ENCODE measurements at regions not wholly inside any gene's neighbourhood (a gene's known extent, or its start where the extent isn't known, plus 50 kb on each side); places are given as distances from the start of the nearest gene placed in this dataset.

- H2BK5ac ChIP-seq (ENCODE audit: low read depth, low read length, poor library complexity) = no peak overlapping the region
Measured at GRCh38 chr9:3161912-3162311, 318.0 kb upstream of the PUM3 start.

DNA sequence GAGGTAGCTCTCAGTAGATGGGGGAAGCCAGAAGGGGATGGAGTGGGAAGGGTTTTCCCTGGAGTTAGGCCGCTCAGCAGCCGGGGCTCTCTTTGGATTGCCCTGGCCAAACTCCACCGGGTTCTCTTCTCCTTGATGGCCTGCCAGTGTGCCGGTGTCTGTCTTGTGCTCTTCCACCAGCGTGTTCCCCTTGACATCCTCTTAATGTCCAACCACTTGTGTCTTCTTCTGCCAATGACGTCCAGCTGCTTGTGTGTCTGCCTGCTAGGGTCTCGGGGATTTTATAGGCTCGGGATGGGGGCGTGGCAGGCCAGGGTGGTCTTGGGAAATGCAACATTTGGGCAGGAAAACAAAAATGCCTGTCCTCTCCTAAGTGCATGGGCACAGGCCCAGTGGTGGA lies 313.1 kb upstream of the PUM3 start:
- H2BK120ac ChIP-seq (ENCODE audit: insufficient read depth, low read length, poor library complexity) = no peak overlapping the region
- H3K23ac ChIP-seq (ENCODE audit: low read length) = no peak overlapping the region
- no peak overlapping the region for H2AFZ ChIP-seq (ENCODE audit: insufficient read depth, low read length, poor library complexity)
- no peak overlapping the region for H2AK5ac ChIP-seq (ENCODE audit: low read length)
- no peak overlapping the region for H4K8ac ChIP-seq (ENCODE audit: low read depth, low read length)
- no CpG with 5 or more reads among the region's 9 CpGs for WGBS (ENCODE audit: extremely low coverage, insufficient coverage, insufficient read length)
- H3K79me2 ChIP-seq (ENCODE audit: control insufficient read depth, insufficient read depth, low read length, poor library complexity) = no peaks in the 10 kb centered on the region
- no peaks in the 10 kb centered on the region for H3K4me1 ChIP-seq (ENCODE audit: control insufficient read depth in 1 of 2, insufficient read depth in 2 of 2, low read length in 2 of 2)
- H3K27me3 ChIP-seq (ENCODE audit: insufficient read depth, low read length) = no peaks in the 10 kb centered on the region
- H3K27ac ChIP-seq (ENCODE audit: low read depth, low read length) = no peak overlapping the region
- H4K91ac ChIP-seq (ENCODE audit: low read depth, low read length) = no peak overlapping the region
- H3K79me1 ChIP-seq (ENCODE audit: low read length) = no peaks in the 10 kb centered on the region
- no peak overlapping the region for H2BK5ac ChIP-seq (ENCODE audit: low read depth, low read length, poor library complexity)
- no peaks in the 10 kb centered on the region for H3K36me3 ChIP-seq (ENCODE audit: control insufficient read depth in 1 of 2, insufficient read depth in 2 of 2, low read length in 2 of 2)
- H3K4ac ChIP-seq (ENCODE audit: low read depth, low read length) = no peak overlapping the region
- H3K4me3 ChIP-seq (ENCODE audit: low read depth, low read length) = no peak overlapping the region
- H3K4me2 ChIP-seq (ENCODE audit: low read length) = no peak overlapping the region
- H3K9ac ChIP-seq (ENCODE audit: low read length) = no peak overlapping the region
- H4K12ac ChIP-seq (ENCODE audit: low read depth, low read length) = no peak overlapping the region
- no peak overlapping the region for H3K18ac ChIP-seq (ENCODE audit: low read length)
- no peak for DNase-seq
- H3K14ac ChIP-seq (ENCODE audit: low read length) = no peak overlapping the region
- no peak overlapping the region for H2BK12ac ChIP-seq (ENCODE audit: low read length)
- H3K9me3 ChIP-seq (ENCODE audit: insufficient read depth, low read depth, low read length) = no peaks in the 10 kb centered on the region

More at GRCh38 chr9:3161912-3162311, 318.0 kb upstream of the PUM3 start:
- no peak overlapping the region for H3K23ac ChIP-seq (ENCODE audit: low read length)
- H2AK5ac ChIP-seq (ENCODE audit: low read length) = no peak overlapping the region
- H3K9me3 ChIP-seq (ENCODE audit: insufficient read depth, low read depth, low read length) = no peaks in the 10 kb centered on the region
- H4K8ac ChIP-seq (ENCODE audit: low read depth, low read length) = no peak overlapping the region
- H3K4me2 ChIP-seq (ENCODE audit: low read length) = no peak overlapping the region
- H3K9ac ChIP-seq (ENCODE audit: low read length) = no peak overlapping the region
- no peaks in the 10 kb centered on the region for H3K36me3 ChIP-seq (ENCODE audit: control insufficient read depth in 1 of 2, insufficient read depth in 2 of 2, low read length in 2 of 2)
- H3K14ac ChIP-seq (ENCODE audit: low read length) = no peak overlapping the region
- no peak for DNase-seq
- no peaks in the 10 kb centered on the region for H3K4me1 ChIP-seq (ENCODE audit: control insufficient read depth in 1 of 2, insufficient read depth in 2 of 2, low read length in 2 of 2)
- H3K4me3 ChIP-seq (ENCODE audit: low read depth, low read length) = no peak overlapping the region
- H3K4ac ChIP-seq (ENCODE audit: low read depth, low read length) = no peak overlapping the region
- no peak overlapping the region for H2BK120ac ChIP-seq (ENCODE audit: insufficient read depth, low read length, poor library complexity)
- no peaks in the 10 kb centered on the region for H3K27me3 ChIP-seq (ENCODE audit: insufficient read depth, low read length)
- WGBS (ENCODE audit: extremely low coverage, insufficient coverage, insufficient read length) = no CpG with 5 or more reads among the region's 1 CpG
- H3K79me1 ChIP-seq (ENCODE audit: low read length) = no peaks in the 10 kb centered on the region
- no peaks in the 10 kb centered on the region for H3K79me2 ChIP-seq (ENCODE audit: control insufficient read depth, insufficient read depth, low read length, poor library complexity)
- no peak overlapping the region for H3K27ac ChIP-seq (ENCODE audit: low read depth, low read length)
- no peak overlapping the region for H2BK12ac ChIP-seq (ENCODE audit: low read length)
- H3K18ac ChIP-seq (ENCODE audit: low read length) = no peak overlapping the region
- H4K12ac ChIP-seq (ENCODE audit: low read depth, low read length) = no peak overlapping the region
- no peak overlapping the region for H4K91ac ChIP-seq (ENCODE audit: low read depth, low read length)
- H2AFZ ChIP-seq (ENCODE audit: insufficient read depth, low read length, poor library complexity) = no peak overlapping the region

DNA sequence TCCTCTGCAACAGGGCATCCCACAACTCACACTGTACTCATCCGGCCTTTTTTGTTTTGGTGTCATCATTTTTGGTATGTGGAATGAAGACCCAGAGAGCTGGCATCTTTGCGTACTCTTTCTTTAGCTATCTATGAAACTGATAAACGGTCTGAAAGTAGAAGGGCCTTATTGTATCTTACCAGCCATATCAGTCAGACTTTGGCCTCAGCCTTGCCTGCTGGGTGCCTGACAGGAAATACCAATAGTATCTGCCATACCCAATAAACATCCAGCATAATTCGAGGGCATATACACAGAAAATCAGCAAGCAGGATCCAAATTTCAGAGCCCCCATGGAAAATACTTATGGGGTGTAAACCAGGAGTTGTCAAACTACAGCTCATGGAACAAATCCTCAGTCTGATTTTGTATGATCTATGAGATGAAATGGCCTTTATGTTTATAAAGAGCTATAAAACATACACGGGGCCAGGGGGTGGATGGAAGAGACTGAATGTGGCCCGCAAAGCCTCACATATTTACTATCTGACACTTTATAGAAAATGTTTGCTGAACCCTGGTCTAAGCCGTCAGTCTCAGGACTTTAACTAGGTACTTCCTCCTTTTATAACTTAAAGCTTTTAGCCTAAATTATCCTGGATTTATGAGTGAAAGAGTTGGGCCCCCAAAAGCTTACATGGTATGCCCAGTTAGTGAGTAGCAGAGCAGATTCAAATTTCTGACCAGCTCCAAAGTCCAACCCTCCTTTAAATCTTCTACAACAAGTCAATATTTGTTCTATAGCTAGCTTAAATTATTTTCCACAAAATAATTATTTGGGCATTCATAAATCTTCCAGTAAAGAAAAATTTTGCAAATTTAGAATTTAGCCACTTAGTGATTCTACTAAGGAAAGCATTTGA lies 308.0 kb upstream of the PUM3 start:
- Histone ChIP-seq H3K79me2 (ENCODE audit: control insufficient read depth, insufficient read depth, low read length, poor library complexity) (no peaks in the 10 kb centered on the region), H3K4me1 (ENCODE audit: control insufficient read depth in 1 of 2, insufficient read depth in 2 of 2, low read length in 2 of 2) (no peaks in the 10 kb centered on the region), H2BK12ac (ENCODE audit: low read length) (no peak overlapping the region), H3K4me2 (ENCODE audit: low read length) (no peak overlapping the region), H4K12ac (ENCODE audit: low read depth, low read length) (no peak overlapping the region), H3K27me3 (ENCODE audit: insufficient read depth, low read length) (no peaks in the 10 kb centered on the region), H3K27ac (ENCODE audit: low read depth, low read length) (no peak overlapping the region), H3K23ac (ENCODE audit: low read length) (no peak overlapping the region), H2AK5ac (ENCODE audit: low read length) (no peak overlapping the region), H3K9ac (ENCODE audit: low read length) (no peak overlapping the region), H3K18ac (ENCODE audit: low read length) (no peak overlapping the region), H4K91ac (ENCODE audit: low read depth, low read length) (no peak overlapping the region), H3K4ac (ENCODE audit: low read depth, low read length) (no peak overlapping the region), H3K36me3 (ENCODE audit: control insufficient read depth in 1 of 2, insufficient read depth in 2 of 2, low read length in 2 of 2) (no peaks in the 10 kb centered on the region), H3K4me3 (ENCODE audit: low read depth, low read length) (no peak overlapping the region), H2AFZ (ENCODE audit: insufficient read depth, low read length, poor library complexity) (no peak overlapping the region), H2BK5ac (ENCODE audit: low read depth, low read length, poor library complexity) (no peak overlapping the region), H3K9me3 (ENCODE audit: insufficient read depth, low read depth, low read length) (no peaks in the 10 kb centered on the region), H4K8ac (ENCODE audit: low read depth, low read length) (no peak overlapping the region), H3K79me1 (ENCODE audit: low read length) (no peaks in the 10 kb centered on the region), H2BK120ac (ENCODE audit: insufficient read depth, low read length, poor library complexity) (no peak overlapping the region), H3K14ac (ENCODE audit: low read length) (no peak overlapping the region)
- no peak for DNase-seq
- WGBS (ENCODE audit: extremely low coverage, insufficient coverage, insufficient read length) = no CpG with 5 or more reads among the region's 7 CpGs

- DNase-seq = no peak
- Histone ChIP-seq H3K27me3 (ENCODE audit: insufficient read depth, low read length) (no peaks in the 10 kb centered on the region), H3K79me2 (ENCODE audit: control insufficient read depth, insufficient read depth, low read length, poor library complexity) (no peaks in the 10 kb centered on the region), H3K23ac (ENCODE audit: low read length) (no peak overlapping the region), H2BK5ac (ENCODE audit: low read depth, low read length, poor library complexity) (no peak overlapping the region), H3K4me1 (ENCODE audit: control insufficient read depth in 1 of 2, insufficient read depth in 2 of 2, low read length in 2 of 2) (no peaks in the 10 kb centered on the region), H3K14ac (ENCODE audit: low read length) (no peak overlapping the region), H2BK12ac (ENCODE audit: low read length) (no peak overlapping the region), H3K4me3 (ENCODE audit: low read depth, low read length) (no peak overlapping the region), H3K36me3 (ENCODE audit: control insufficient read depth in 1 of 2, insufficient read depth in 2 of 2, low read length in 2 of 2) (no peaks in the 10 kb centered on the region), H3K18ac (ENCODE audit: low read length) (no peak overlapping the region), H2BK120ac (ENCODE audit: insufficient read depth, low read length, poor library complexity) (no peak overlapping the region), H3K79me1 (ENCODE audit: low read length) (no peaks in the 10 kb centered on the region), H2AK5ac (ENCODE audit: low read length) (no peak overlapping the region), H4K12ac (ENCODE audit: low read depth, low read length) (no peak overlapping the region), H3K9ac (ENCODE audit: low read length) (no peak overlapping the region), H3K9me3 (ENCODE audit: insufficient read depth, low read depth, low read length) (no peaks in the 10 kb centered on the region), H3K27ac (ENCODE audit: low read depth, low read length) (no peak overlapping the region), H3K4me2 (ENCODE audit: low read length) (no peak overlapping the region), H4K91ac (ENCODE audit: low read depth, low read length) (no peak overlapping the region), H2AFZ (ENCODE audit: insufficient read depth, low read length, poor library complexity) (no peak overlapping the region), H3K4ac (ENCODE audit: low read depth, low read length) (no peak overlapping the region), H4K8ac (ENCODE audit: low read depth, low read length) (no peak overlapping the region)
- no CpG with 5 or more reads among the region's 3 CpGs for WGBS (ENCODE audit: extremely low coverage, insufficient coverage, insufficient read length)
Measured at GRCh38 chr9:3150074-3150473, 306.2 kb upstream of the PUM3 start.

Measured in trophoblast cell (in vitro differentiated cells and primary cell).